K562 (cell line): ENCODE measurements at regions not wholly inside any gene's neighbourhood (a gene's known extent, or its start where the extent isn't known, plus 50 kb on each side); places are given as distances from the start of the nearest gene placed in this dataset.

Source experiments
- AFF4 ChIP-seq: sonication (generic); formaldehyde crosslinking; IDR thresholded peaks from 2 replicates; pipeline ENCODE4 v1.8.0; 2023; ENCODE audit warnings: mild to moderate bottlenecking, missing genetic modification reagents
- ARNT ChIP-seq, 2 experiments: fragments of 450-650 bp; IDR thresholded peaks; 2 replicates each; pipeline ENCODE4 v1.6.1; 2016; ENCODE audit warnings: mild to moderate bottlenecking in 1 of 2
- CHCHD3 ChIP-seq: fragments of 250-450 bp; sonication (Bioruptor Pico); IDR thresholded peaks from 2 replicates; pipeline ENCODE4 v2.1.2; 2022; ENCODE audit warnings: mild to moderate bottlenecking
- E2F1 ChIP-seq: sonication (generic); formaldehyde crosslinking; IDR thresholded peaks from 2 replicates; pipeline ENCODE4 v1.8.1; 2023; ENCODE audit warnings: mild to moderate bottlenecking, missing genetic modification reagents, moderate library complexity
- ELK3 ChIP-seq: fragments of 450-650 bp; formaldehyde crosslinking; IDR thresholded peaks from 2 replicates; pipeline ENCODE4 v1.4.0; 2020; ENCODE audit warnings: mild to moderate bottlenecking
- HMBOX1 ChIP-seq: sonication (generic); IDR thresholded peaks from 2 replicates; pipeline ENCODE4 v1.6.1; 2016
- ID3 ChIP-seq, 2 experiments: fragments of 250-450 bp in 1 of 2; fragments of 450-650 bp in 1 of 2; sonication (Bioruptor Pico) in 1 of 2; IDR thresholded peaks; 2 replicates each; pipeline versions ENCODE4 v1.6.1 to v1.8.0; 2016 to 2021; ENCODE audit warnings: mild to moderate bottlenecking in 2 of 2, moderate library complexity in 2 of 2, missing compliant biosample characterization in 1 of 2, missing genetic modification characterization in 1 of 2
- KAT7 ChIP-seq: sonication (generic); formaldehyde crosslinking; IDR thresholded peaks from 2 replicates; pipeline ENCODE4 v1.8.0; 2022; ENCODE audit warnings: missing genetic modification reagents, mild to moderate bottlenecking, borderline replicate concordance
- MBD1 ChIP-seq: fragments of 250-450 bp; sonication (Bioruptor Pico); IDR thresholded peaks from 2 replicates; pipeline ENCODE4 v1.8.0; 2022; ENCODE audit warnings: inconsistent platforms
- NONO ChIP-seq, 2 experiments: fragments of 200-400 bp in 1 of 2; fragments of 450-650 bp in 1 of 2; formaldehyde crosslinking in 1 of 2; IDR thresholded peaks; 2 replicates each; pipeline ENCODE4 v1.6.1; 2017; ENCODE audit warnings: low read depth in 2 of 2, mild to moderate bottlenecking in 2 of 2, moderate library complexity in 2 of 2, low read length in 1 of 2
- POLR2G ChIP-seq: fragments of 200-400 bp; formaldehyde crosslinking; IDR thresholded peaks from 2 replicates; pipeline ENCODE4 v1.6.1; 2017; ENCODE audit warnings: low read depth, mild to moderate bottlenecking, antibody characterized with exemption, low read length, moderate library complexity
- THRAP3 ChIP-seq: fragments of 450-650 bp; IDR thresholded peaks from 2 replicates; pipeline ENCODE4 v1.6.1; 2016; ENCODE audit warnings: mild to moderate bottlenecking, inconsistent platforms, borderline replicate concordance
- USF2 ChIP-seq: sonication (generic); formaldehyde crosslinking; IDR thresholded peaks from 2 replicates; pipeline ENCODE4 v1.5.0; 2020; ENCODE audit warnings: missing genetic modification reagents
- ZNF12 ChIP-seq: sonication (generic); formaldehyde crosslinking; IDR thresholded peaks from 2 replicates; pipeline ENCODE4 v1.4.0; 2020; ENCODE audit warnings: mild to moderate bottlenecking, missing genetic modification reagents
- ZNF197 ChIP-seq: fragments of 200-800 bp; sonication (Bioruptor generic); IDR thresholded peaks from 2 replicates; pipeline ENCODE4 v1.6.1; 2016; ENCODE audit warnings: low read depth, missing genetic modification characterization, missing compliant biosample characterization
- ZNF584 ChIP-seq: fragments of 200-800 bp; sonication (Bioruptor generic); IDR thresholded peaks from 2 replicates; pipeline ENCODE4 v1.6.1; 2016; ENCODE audit warnings: low read depth, mild to moderate bottlenecking, missing genetic modification characterization, missing compliant biosample characterization

- TF ChIP-seq ARNT (IDR thresholded peaks at IDR 0.05) (peak; percentile 97 to 99), ID3 (CRISPR knock-in tag; IDR thresholded peaks at IDR 0.05) (no peak), ID3 (tag; IDR thresholded peaks at IDR 0.05) (peak; percentile 97), MBD1 (CRISPR knock-in tag) (no peak), ELK3 (no peak), ZNF12 (CRISPR knock-in tag) (no peak), POLR2G (no peak), USF2 (CRISPR knock-in tag) (no peak), HMBOX1 (peak; percentile 52; the same call in 1 of the 2 replicates), AFF4 (CRISPR knock-in tag) (0 out of 2 replicates have a peak, but pooled peaks have one; percentile 64), E2F1 (CRISPR knock-in tag) (peak; percentile 54; the same call in 1 of the 2 replicates), CHCHD3 (CRISPR knock-in tag) (no peak), ZNF584 (CRISPR knock-in tag) (peak; percentile 97), KAT7 (no peak), ZNF197 (CRISPR knock-in tag) (peak; percentile 96), THRAP3 (no peak; the same call in 1 of the 2 replicates), NONO (IDR thresholded peaks at IDR 0.05; ENCODE audit: low read depth in 2 of 2, low read length in 1 of 2) (peak in 1 of 2 experiments; percentile 96; a peak in 2 of 4 replicates)
Measured at GRCh38 chr12:113649256-113649830, 177.7 kb upstream of the LHX5 start (continued).
